ENCODE measurements at regions not wholly inside any gene's neighbourhood (a gene's known extent, or its start where the extent isn't known, plus 50 kb on each side); places are given as distances from the start of the nearest gene placed in this dataset.

DNA sequence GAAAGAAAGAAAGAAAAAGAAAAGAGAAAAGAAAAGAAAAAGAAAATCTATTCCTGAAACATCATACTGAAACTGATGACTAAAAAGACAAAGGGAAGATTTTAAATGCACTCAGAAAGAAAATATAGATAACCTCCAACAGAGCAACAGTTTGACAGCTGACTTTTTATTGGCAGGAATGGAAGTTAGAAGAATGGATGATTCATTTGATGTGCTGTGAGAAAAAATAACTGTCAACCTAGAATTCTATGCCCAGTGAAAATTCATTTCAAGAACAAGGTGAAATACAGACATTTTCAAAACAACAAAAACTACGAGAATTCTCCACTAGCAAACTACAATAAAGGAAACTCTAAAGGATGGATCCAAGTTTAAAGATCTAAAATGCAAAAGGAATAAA lies 50.5 kb upstream of the HSPA12A start:
- no peak overlapping the region for H3K27ac ChIP-seq
- H3K4me1 ChIP-seq: peaks cover 0 to 7% (median 5%) of the 10 kb centered on the region in 6 donors
- H3K27me3 ChIP-seq (replicated peaks in 1 of 7): peaks cover 0 to 45% (median 5%) of the 10 kb centered on the region in 7 donors
- 67 to 89% (median 73%) methylated on average over 1 of the region's 1 CpG for WGBS, 5 donors
- intact Hi-C loops (cut with DNase I; ENCODE audit: low total_unique reads): no loop called here
- TF ChIP-seq, protein P1, sequence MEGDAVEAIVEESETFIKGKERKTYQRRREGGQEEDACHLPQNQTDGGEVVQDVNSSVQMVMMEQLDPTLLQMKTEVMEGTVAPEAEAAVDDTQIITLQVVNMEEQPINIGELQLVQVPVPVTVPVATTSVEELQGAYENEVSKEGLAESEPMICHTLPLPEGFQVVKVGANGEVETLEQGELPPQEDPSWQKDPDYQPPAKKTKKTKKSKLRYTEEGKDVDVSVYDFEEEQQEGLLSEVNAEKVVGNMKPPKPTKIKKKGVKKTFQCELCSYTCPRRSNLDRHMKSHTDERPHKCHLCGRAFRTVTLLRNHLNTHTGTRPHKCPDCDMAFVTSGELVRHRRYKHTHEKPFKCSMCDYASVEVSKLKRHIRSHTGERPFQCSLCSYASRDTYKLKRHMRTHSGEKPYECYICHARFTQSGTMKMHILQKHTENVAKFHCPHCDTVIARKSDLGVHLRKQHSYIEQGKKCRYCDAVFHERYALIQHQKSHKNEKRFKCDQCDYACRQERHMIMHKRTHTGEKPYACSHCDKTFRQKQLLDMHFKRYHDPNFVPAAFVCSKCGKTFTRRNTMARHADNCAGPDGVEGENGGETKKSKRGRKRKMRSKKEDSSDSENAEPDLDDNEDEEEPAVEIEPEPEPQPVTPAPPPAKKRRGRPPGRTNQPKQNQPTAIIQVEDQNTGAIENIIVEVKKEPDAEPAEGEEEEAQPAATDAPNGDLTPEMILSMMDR (IDR thresholded peaks at IDR 0.05 in 8 of 11, conservative IDR thresholded peaks at IDR 0.05 in 3 of 11): no peak
- TF ChIP-seq POLR2AphosphoS5 (IDR thresholded peaks at IDR 0.05) (no peak), POLR2A (IDR thresholded peaks at IDR 0.05) (no peak)
- no peaks in the 10 kb centered on the region for H3K36me3 ChIP-seq
- no peak for DNase-seq
- no peaks in the 10 kb centered on the region for H3K9me3 ChIP-seq
- H3K4me3 ChIP-seq: no peak overlapping the region

DNA sequence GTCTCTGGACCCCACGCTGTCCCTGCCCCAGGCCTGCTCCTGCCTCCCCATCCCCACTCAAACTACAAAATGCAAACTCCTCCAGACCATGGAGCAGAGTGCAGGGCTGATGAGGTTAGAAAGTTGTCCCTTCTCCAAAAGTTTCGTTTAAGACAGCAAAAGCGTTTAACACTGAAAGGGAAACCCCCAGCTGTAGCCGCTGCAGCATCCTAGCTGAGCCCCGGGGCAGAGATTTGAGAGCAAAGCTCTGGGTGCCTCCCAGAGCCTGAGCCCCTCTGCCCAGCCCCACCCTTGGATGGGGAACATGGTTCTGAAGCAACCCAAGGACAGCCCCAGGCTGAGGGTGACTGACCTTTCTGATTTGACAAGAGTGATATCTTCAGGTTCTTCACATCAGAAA lies 52.8 kb upstream of the ENO4 start:
- intact Hi-C loops (cut with DNase I; ENCODE audit: low total_unique reads): loop anchor here (2.0 kb wide), 1 partner anchor 378 kb away; no protein-coding TSS in a partner anchor
- WGBS, 5 donors: 62 to 67% (median 64%) methylated on average over 5 of the region's 5 CpGs
- no peaks in the 10 kb centered on the region for H3K36me3 ChIP-seq
- H3K4me1 ChIP-seq: no peaks in the 10 kb centered on the region
- no peak overlapping the region for H3K27ac ChIP-seq
- H3K27me3 ChIP-seq (replicated peaks in 1 of 7): peaks cover 0 to 43% (median 5%) of the 10 kb centered on the region in 7 donors
- H3K4me3 ChIP-seq: no peak overlapping the region
- peak; percentile 56 for DNase-seq
- no peaks in the 10 kb centered on the region for H3K9me3 ChIP-seq
- TF ChIP-seq POLR2A (IDR thresholded peaks at IDR 0.05) (no peak), POLR2AphosphoS5 (IDR thresholded peaks at IDR 0.05) (no peak)
- TF ChIP-seq, protein P1 (IDR thresholded peaks at IDR 0.05 in 8 of 11, conservative IDR thresholded peaks at IDR 0.05 in 3 of 11): no peak

DNA sequence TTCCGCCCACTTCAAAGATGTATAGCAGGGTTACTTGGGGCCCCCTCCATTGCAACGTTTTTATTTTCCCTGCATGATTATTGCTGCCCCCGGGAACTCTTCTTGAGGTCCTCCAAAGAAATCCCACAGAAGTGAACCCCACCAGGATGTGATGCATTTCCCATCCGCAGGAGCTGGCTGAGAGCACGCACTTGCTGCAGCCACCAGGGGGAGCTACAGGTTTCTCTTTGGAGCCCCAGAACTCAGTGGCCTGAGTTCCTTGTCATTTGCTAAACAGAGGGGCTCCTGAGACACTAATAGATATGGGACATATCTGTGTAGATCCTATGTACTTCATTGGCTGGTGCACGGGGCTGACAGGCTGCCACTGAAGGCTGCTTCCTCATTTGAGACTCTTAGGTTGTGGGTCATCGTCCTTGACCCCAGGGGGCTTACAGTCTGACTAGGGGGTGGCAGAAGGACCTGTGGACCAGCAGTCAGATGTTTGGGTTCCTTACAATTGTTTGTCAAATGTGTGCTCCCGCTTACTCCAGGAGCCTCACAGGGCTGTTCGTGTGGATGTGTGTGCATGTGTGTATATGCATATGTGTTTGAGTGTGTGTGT lies 52.3 kb upstream of the ENO4 start:
- Histone ChIP-seq H3K4me3 (no peak overlapping the region), H3K4me1 (no peaks in the 10 kb centered on the region), H3K36me3 (no peaks in the 10 kb centered on the region), H3K9me3 (no peaks in the 10 kb centered on the region), H3K27ac (no peak overlapping the region), H3K27me3 (replicated peaks in 1 of 7) (peaks cover 0 to 38% (median 5%) of the 10 kb centered on the region in 7 donors)
- intact Hi-C loops (cut with DNase I; ENCODE audit: low total_unique reads): loop anchor here (2.0 kb wide), 1 partner anchor 378 kb away; no protein-coding TSS in a partner anchor
- DNase-seq: peak; percentile 85
- TF ChIP-seq POLR2A (IDR thresholded peaks at IDR 0.05): no peak
- TF ChIP-seq, protein P1 (IDR thresholded peaks at IDR 0.05 in 8 of 11, conservative IDR thresholded peaks at IDR 0.05 in 3 of 11): peak; percentile 55 to 91 (median 81)
- TF ChIP-seq POLR2AphosphoS5 (IDR thresholded peaks at IDR 0.05): no peak
- WGBS, 5 donors: 20 to 29% (median 26%) methylated on average over 9 of the region's 9 CpGs

DNA sequence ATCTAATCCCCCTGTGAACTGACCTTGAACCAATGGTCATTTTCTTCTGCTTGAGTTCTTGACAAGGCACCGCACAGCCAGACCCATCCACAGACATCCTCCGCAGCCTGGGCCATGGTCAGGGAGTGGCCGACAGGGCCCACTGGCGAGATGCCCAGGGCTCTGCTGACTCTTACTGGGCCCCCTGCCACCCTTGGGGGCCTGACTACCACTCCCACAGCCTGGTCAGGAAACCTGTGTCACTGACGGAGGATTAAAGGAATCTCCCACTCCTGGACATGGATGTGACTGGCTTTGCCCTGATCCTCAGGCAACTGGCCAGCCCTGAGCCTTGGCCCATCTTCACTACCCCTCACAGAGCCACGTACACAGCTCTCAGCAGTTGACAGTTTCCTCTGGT lies 50.4 kb upstream of the ENO4 start:
- Histone ChIP-seq H3K4me3 (no peak overlapping the region), H3K4me1 (no peaks in the 10 kb centered on the region), H3K36me3 (no peaks in the 10 kb centered on the region), H3K27me3 (replicated peaks in 1 of 7) (peaks cover 0 to 35% (median 0%) of the 10 kb centered on the region in 7 donors), H3K9me3 (no peaks in the 10 kb centered on the region), H3K27ac (no peak overlapping the region)
- TF ChIP-seq, protein P1 (IDR thresholded peaks at IDR 0.05 in 8 of 11, conservative IDR thresholded peaks at IDR 0.05 in 3 of 11): no peak
- no peak for TF ChIP-seq POLR2A (IDR thresholded peaks at IDR 0.05)
- TF ChIP-seq POLR2AphosphoS5 (IDR thresholded peaks at IDR 0.05): no peak
- intact Hi-C loops (cut with DNase I; ENCODE audit: low total_unique reads): no loop called here
- WGBS, 5 donors: 68 to 87% (median 74%) methylated on average over 6 of the region's 6 CpGs
- DNase-seq: no peak

Data from spleen (tissue), 11 donors.